GM19438 (cell line): ENCODE measurements at regions not wholly inside any gene's neighbourhood (a gene's known extent, or its start where the extent isn't known, plus 50 kb on each side); places are given as distances from the start of the nearest gene placed in this dataset.
"Not testable (repeated sequence)": the region's sequence is repeated elsewhere in the genome, so short reads cannot be mapped to it uniquely, and the experiment has no call there.

ENCODE experiments used
- ATAC-seq: cut with Tn5 transposase; IDR thresholded peaks from one replicate; pipeline ENCODE4 v1.9.1; 2021; ENCODE audit warnings: low read depth; ENCODE audit not compliant: unreplicated experiment

GRCh38 chr5:116859666-116860320 is 285.2 kb upstream of the SEMA6A start:
- ATAC-seq = no peak

GRCh38 chr5:116858705-116859333 is 284.2 kb upstream of the SEMA6A start:
- no peak for ATAC-seq

- not testable (repeated sequence) for ATAC-seq
Measured at GRCh38 chr5:116858020-116858419, 283.4 kb upstream of the SEMA6A start.

GRCh38 chr5:116856271-116856670 is 281.6 kb upstream of the SEMA6A start:
- ATAC-seq = no peak

- no peak for ATAC-seq
Measured at GRCh38 chr5:116853992-116854391, 279.4 kb upstream of the SEMA6A start.

- no peak for ATAC-seq
Measured at GRCh38 chr5:116848954-116849581, 274.4 kb upstream of the SEMA6A start.

GRCh38 chr5:116847960-116848359 is 273.3 kb upstream of the SEMA6A start:
- ATAC-seq = no peak

GRCh38 chr5:116844015-116844414 is 269.4 kb upstream of the SEMA6A start:
- ATAC-seq = no peak

- no peak for ATAC-seq
Measured at GRCh38 chr5:116842514-116842961, 267.9 kb upstream of the SEMA6A start.

- ATAC-seq = no peak
Measured at GRCh38 chr5:116841734-116842133, 267.1 kb upstream of the SEMA6A start.

- no peak for ATAC-seq
Measured at GRCh38 chr5:116838011-116838536, 263.5 kb upstream of the SEMA6A start.

GRCh38 chr5:116834796-116835515 is 260.3 kb upstream of the SEMA6A start:
- no peak for ATAC-seq

GRCh38 chr5:116830079-116830478 is 255.5 kb upstream of the SEMA6A start:
- ATAC-seq = no peak

GRCh38 chr5:116827078-116827477 is 252.5 kb upstream of the SEMA6A start:
- no peak for ATAC-seq

GRCh38 chr5:116825486-116825885 is 250.9 kb upstream of the SEMA6A start:
- ATAC-seq = no peak

- no peak for ATAC-seq
Measured at GRCh38 chr5:116824751-116825438, 250.3 kb upstream of the SEMA6A start.

- no peak for ATAC-seq
Measured at GRCh38 chr5:116814626-116815385, 240.2 kb upstream of the SEMA6A start.

GRCh38 chr5:116813906-116814305 is 239.3 kb upstream of the SEMA6A start:
- ATAC-seq = no peak

- no peak for ATAC-seq
Measured at GRCh38 chr5:116813356-116813755, 238.7 kb upstream of the SEMA6A start.

GRCh38 chr5:116810951-116811350 is 236.3 kb upstream of the SEMA6A start:
- no peak for ATAC-seq
